Panc1 (cell line): ENCODE measurements at regions not wholly inside any gene's neighbourhood (a gene's known extent, or its start where the extent isn't known, plus 50 kb on each side); places are given as distances from the start of the nearest gene placed in this dataset.
"Not testable (repeated sequence)": the region's sequence is repeated elsewhere in the genome, so short reads cannot be mapped to it uniquely, and the experiment has no call there.

Source experiments
- ATAC-seq: fragments of 200-7000 bp; cut with Tn5 transposase; 2 replicates; pipeline ENCODE4 v1.9.1; 2020; ENCODE audit warnings: mild to moderate bottlenecking, moderate library complexity
- BruUV-seq: library from RNA; stranded (reverse); fragments of 400-500 nt; replicated peaks from 2 replicates; lab custom pipeline; 2021; lab: Mats Ljungman, UMichigan
- CTCF ChIA-PET: fragments of 300-600 bp; sonication (Branson Sonifier 250); formaldehyde crosslinking; loops from one replicate; lab custom pipeline; 2022; ENCODE audit warnings: antibody characterized with exemption; lab: Charles Lee
- POLR2A ChIA-PET: fragments of 300-600 bp; sonication (Branson Sonifier 250); formaldehyde crosslinking; loops from one replicate; lab custom pipeline; 2022; ENCODE audit warnings: antibody characterized with exemption; lab: Charles Lee
- DNase-seq: peaks from one replicate; pipeline ENCODE4 v3.0.0-alpha.2; 2010; ENCODE audit warnings: low read depth, low spot score
- H3K27ac ChIP-seq: 2 replicates; pipeline ENCODE4 v1.5.1; 2011; ENCODE audit warnings: mild to moderate bottlenecking, low read length, inconsistent platforms
- H3K27me3 ChIP-seq: fragments of 200-500 bp; sonication (Bioruptor generic); 2 replicates; pipeline ENCODE4 v1.6.0; 2014; ENCODE audit warnings: low read length, inconsistent platforms; ENCODE audit not compliant: control insufficient read depth, insufficient read depth
- H3K36me3 ChIP-seq: fragments of 200-500 bp; sonication (Bioruptor generic); 2 replicates; pipeline ENCODE4 v1.5.1; 2014; ENCODE audit warnings: inconsistent platforms, mild to moderate bottlenecking, low read length, moderate library complexity; ENCODE audit not compliant: control insufficient read depth, insufficient read depth
- H3K4me1 ChIP-seq: 2 replicates; pipeline ENCODE4 v1.5.1; 2011; ENCODE audit warnings: inconsistent platforms, mild to moderate bottlenecking, low read length, moderate library complexity; ENCODE audit not compliant: control insufficient read depth, insufficient read depth
- H3K4me3 ChIP-seq, 2 experiments: 2 replicates each; pipeline ENCODE4 v1.5.1; 2011 to 2012; ENCODE audit warnings: low read depth in 2 of 2, low read length in 2 of 2, mild to moderate bottlenecking in 2 of 2, inconsistent platforms in 1 of 2, moderate library complexity in 1 of 2
- H3K9me3 ChIP-seq: fragments of 200-500 bp; sonication (Bioruptor generic); 2 replicates; pipeline ENCODE4 v1.5.1; 2014; ENCODE audit warnings: low read depth, mild to moderate bottlenecking, inconsistent platforms, low read length, moderate library complexity; ENCODE audit not compliant: control insufficient read depth, insufficient read depth
- POLR2AphosphoS5 ChIP-seq: IDR thresholded peaks from 2 replicates; pipeline ENCODE4 v1.6.1; 2012; ENCODE audit warnings: mild to moderate bottlenecking, low read depth, low read length, moderate library complexity
- SIN3A ChIP-seq: IDR thresholded peaks from 2 replicates; pipeline ENCODE4 v1.6.1; 2012; ENCODE audit warnings: low read depth, mild to moderate bottlenecking, low read length, moderate library complexity, borderline replicate concordance; ENCODE audit not compliant: insufficient read depth
- TCF7L2 ChIP-seq: IDR thresholded peaks from 2 replicates; pipeline ENCODE4 v1.6.1; 2011; ENCODE audit warnings: mild to moderate bottlenecking, low read depth, low read length, inconsistent platforms
- in situ Hi-C: cut with HindIII; loops from 2 replicates; pipeline ENCODE4 v1.10.0; 2016; ENCODE audit warnings: low sequenced_read_pairs, low pct_unique_long_range_greater_than_20kb
- intact Hi-C: fragments of 100-400 bp; cut with micrococcal nuclease; formaldehyde crosslinking; loops from one replicate; pipeline ENCODE4 v1.10.0; 2022; ENCODE audit not compliant: unreplicated experiment
- TF ChIP-seq, protein P1 (sequence below): fragments of 450-650 bp; IDR thresholded peaks from 2 replicates; pipeline ENCODE4 v1.5.1; 2017; ENCODE audit warnings: mild to moderate bottlenecking
- TF ChIP-seq, protein P2 (sequence below), 2 experiments: IDR thresholded peaks; 2 replicates each; pipeline ENCODE4 v1.6.1; 2011 to 2012; ENCODE audit warnings: low read depth in 2 of 2, control low read depth in 1 of 2, low read length in 1 of 2, mild to moderate bottlenecking in 1 of 2, moderate library complexity in 1 of 2; ENCODE audit not compliant: insufficient read depth in 1 of 2

GRCh38 chr7:76144664-76145270, 56.9 kb upstream of the SRRM3 start:
- H3K27ac ChIP-seq, CTCF ChIA-PET, H3K9me3 ChIP-seq, H3K4me3 ChIP-seq, DNase-seq, H3K36me3 ChIP-seq, H3K27me3 ChIP-seq, H3K4me1 ChIP-seq, intact Hi-C loops, ATAC-seq, BruUV-seq, in situ Hi-C loops: not testable (repeated sequence)
- POLR2A ChIA-PET, result interaction anchor here (0.7 kb wide), 1 partner anchor 344 kb away, joined by 6 read pairs; no protein-coding TSS in a partner anchor

- ChIA-PET POLR2A (interaction anchor here (0.6 kb wide), 1 partner anchor 122 kb away, joined by 4 read pairs; no protein-coding TSS in a partner anchor), CTCF (no interaction called here)
- no peaks in the 10 kb centered on the region for H3K4me1 ChIP-seq
- H3K9me3 ChIP-seq, result no peaks in the 10 kb centered on the region
- in situ Hi-C loops, result no loop called here
- DNase-seq (no peak), ATAC-seq (no peak)
- no peaks in the 10 kb centered on the region for H3K27me3 ChIP-seq
- TF ChIP-seq SIN3A (no peak), POLR2AphosphoS5 (no peak)
- no TSS peak for BruUV-seq
- intact Hi-C loops, result no loop called here
- H3K27ac ChIP-seq, result no peak overlapping the region
- no peak overlapping the region for H3K4me3 ChIP-seq
- no peaks in the 10 kb centered on the region for H3K36me3 ChIP-seq
Observed at GRCh38 chr7:76146374-76146773, 55.3 kb upstream of the SRRM3 start.

DNA sequence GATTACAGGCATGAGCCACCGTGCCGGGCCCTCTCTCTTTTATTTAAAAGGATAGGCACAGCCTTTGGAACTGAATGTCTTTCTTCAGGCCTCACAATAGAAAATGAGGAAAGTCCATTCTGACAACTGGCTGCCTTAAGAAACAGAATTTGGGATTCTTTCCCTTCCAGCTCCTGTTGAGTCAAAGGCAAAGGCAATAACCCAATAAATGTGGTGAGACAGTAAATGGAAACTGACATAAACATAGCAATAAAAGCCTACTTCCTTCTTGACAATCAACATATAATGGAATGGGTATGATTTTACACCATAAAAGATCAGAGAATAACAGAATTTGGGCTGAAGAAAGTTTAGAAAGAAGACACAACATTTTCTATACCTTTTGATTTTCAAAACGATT, 52.7 kb upstream of the SRRM3 start:
- H3K27me3 ChIP-seq, CTCF ChIA-PET, in situ Hi-C loops, BruUV-seq, ATAC-seq, H3K36me3 ChIP-seq, H3K27ac ChIP-seq, H3K4me3 ChIP-seq, DNase-seq, POLR2A ChIA-PET, H3K4me1 ChIP-seq, intact Hi-C loops, H3K9me3 ChIP-seq: not testable (repeated sequence)

- BruUV-seq, result no TSS peak
- POLR2A ChIA-PET, result interaction anchor here (0.6 kb wide), 1 partner anchor 31 kb away, joined by 13 read pairs; no protein-coding TSS in a partner anchor
- intact Hi-C loops (no loop called here), in situ Hi-C loops (no loop called here)
- ATAC-seq (peak; percentile 60), DNase-seq (no peak)
- CTCF ChIA-PET, result no interaction called here
- Histone ChIP-seq H3K27me3 (no peaks in the 10 kb centered on the region), H3K4me1 (no peaks in the 10 kb centered on the region), H3K36me3 (no peaks in the 10 kb centered on the region), H3K4me3 (peak overlapping the region; percentile 8 to 16; a peak in 2 of 4 replicates), H3K9me3 (no peaks in the 10 kb centered on the region), H3K27ac (no peak overlapping the region)
- TF ChIP-seq SIN3A (no peak), TCF7L2 (no peak), POLR2AphosphoS5 (no peak)
- TF ChIP-seq, protein P1, sequence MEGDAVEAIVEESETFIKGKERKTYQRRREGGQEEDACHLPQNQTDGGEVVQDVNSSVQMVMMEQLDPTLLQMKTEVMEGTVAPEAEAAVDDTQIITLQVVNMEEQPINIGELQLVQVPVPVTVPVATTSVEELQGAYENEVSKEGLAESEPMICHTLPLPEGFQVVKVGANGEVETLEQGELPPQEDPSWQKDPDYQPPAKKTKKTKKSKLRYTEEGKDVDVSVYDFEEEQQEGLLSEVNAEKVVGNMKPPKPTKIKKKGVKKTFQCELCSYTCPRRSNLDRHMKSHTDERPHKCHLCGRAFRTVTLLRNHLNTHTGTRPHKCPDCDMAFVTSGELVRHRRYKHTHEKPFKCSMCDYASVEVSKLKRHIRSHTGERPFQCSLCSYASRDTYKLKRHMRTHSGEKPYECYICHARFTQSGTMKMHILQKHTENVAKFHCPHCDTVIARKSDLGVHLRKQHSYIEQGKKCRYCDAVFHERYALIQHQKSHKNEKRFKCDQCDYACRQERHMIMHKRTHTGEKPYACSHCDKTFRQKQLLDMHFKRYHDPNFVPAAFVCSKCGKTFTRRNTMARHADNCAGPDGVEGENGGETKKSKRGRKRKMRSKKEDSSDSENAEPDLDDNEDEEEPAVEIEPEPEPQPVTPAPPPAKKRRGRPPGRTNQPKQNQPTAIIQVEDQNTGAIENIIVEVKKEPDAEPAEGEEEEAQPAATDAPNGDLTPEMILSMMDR, result no peak
- TF ChIP-seq, protein P2, sequence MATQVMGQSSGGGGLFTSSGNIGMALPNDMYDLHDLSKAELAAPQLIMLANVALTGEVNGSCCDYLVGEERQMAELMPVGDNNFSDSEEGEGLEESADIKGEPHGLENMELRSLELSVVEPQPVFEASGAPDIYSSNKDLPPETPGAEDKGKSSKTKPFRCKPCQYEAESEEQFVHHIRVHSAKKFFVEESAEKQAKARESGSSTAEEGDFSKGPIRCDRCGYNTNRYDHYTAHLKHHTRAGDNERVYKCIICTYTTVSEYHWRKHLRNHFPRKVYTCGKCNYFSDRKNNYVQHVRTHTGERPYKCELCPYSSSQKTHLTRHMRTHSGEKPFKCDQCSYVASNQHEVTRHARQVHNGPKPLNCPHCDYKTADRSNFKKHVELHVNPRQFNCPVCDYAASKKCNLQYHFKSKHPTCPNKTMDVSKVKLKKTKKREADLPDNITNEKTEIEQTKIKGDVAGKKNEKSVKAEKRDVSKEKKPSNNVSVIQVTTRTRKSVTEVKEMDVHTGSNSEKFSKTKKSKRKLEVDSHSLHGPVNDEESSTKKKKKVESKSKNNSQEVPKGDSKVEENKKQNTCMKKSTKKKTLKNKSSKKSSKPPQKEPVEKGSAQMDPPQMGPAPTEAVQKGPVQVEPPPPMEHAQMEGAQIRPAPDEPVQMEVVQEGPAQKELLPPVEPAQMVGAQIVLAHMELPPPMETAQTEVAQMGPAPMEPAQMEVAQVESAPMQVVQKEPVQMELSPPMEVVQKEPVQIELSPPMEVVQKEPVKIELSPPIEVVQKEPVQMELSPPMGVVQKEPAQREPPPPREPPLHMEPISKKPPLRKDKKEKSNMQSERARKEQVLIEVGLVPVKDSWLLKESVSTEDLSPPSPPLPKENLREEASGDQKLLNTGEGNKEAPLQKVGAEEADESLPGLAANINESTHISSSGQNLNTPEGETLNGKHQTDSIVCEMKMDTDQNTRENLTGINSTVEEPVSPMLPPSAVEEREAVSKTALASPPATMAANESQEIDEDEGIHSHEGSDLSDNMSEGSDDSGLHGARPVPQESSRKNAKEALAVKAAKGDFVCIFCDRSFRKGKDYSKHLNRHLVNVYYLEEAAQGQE (IDR thresholded peaks at IDR 0.05; ENCODE audit: insufficient read depth in 1 of 2, low read depth in 2 of 2, low read length in 1 of 2), result no peak
Observed at GRCh38 chr7:76149847-76150691, 51.6 kb upstream of the SRRM3 start.
